ENCODE measurements at regions not wholly inside any gene's neighbourhood (a gene's known extent, or its start where the extent isn't known, plus 50 kb on each side); places are given as distances from the start of the nearest gene placed in this dataset.

- no peak for DNase-seq (ENCODE audit: low read depth)
- H3K4me3 ChIP-seq (ENCODE audit: low read depth, low read length), result no peak overlapping the region
- TF ChIP-seq CTCF (IDR thresholded peaks at IDR 0.05; ENCODE audit: low read depth, low read length, missing control alignments), result no peak
These were observed 64.5 kb upstream of the ATF3 start for GRCh38 chr1:212544110-212544509.

- no peak for DNase-seq (ENCODE audit: low read depth)
- no peak overlapping the region for H3K4me3 ChIP-seq (ENCODE audit: low read depth, low read length)
- no peak for TF ChIP-seq CTCF (IDR thresholded peaks at IDR 0.05; ENCODE audit: low read depth, low read length, missing control alignments)
These were observed 62.5 kb upstream of the ATF3 start for GRCh38 chr1:212545941-212546635.

- H3K4me3 ChIP-seq (ENCODE audit: low read depth, low read length), result no peak overlapping the region
- no peak for TF ChIP-seq CTCF (IDR thresholded peaks at IDR 0.05; ENCODE audit: low read depth, low read length, missing control alignments)
These were observed 59.0 kb upstream of the ATF3 start for GRCh38 chr1:212549503-212550017.

GRCh38 chr1:212551929-212552328 is 56.6 kb upstream of the ATF3 start:
- no peak for TF ChIP-seq CTCF (IDR thresholded peaks at IDR 0.05; ENCODE audit: low read depth, low read length, missing control alignments)
- H3K4me3 ChIP-seq (ENCODE audit: low read depth, low read length), result no peak overlapping the region
- DNase-seq (ENCODE audit: low read depth), result no peak

More at GRCh38 chr1:212549503-212550017, 59.0 kb upstream of the ATF3 start:
- no peak for DNase-seq (ENCODE audit: low read depth)

GRCh38 chr1:212553676-212554075 is 54.9 kb upstream of the ATF3 start:
- no peak overlapping the region for H3K4me3 ChIP-seq (ENCODE audit: low read depth, low read length)
- no peak for DNase-seq (ENCODE audit: low read depth)
- no peak for TF ChIP-seq CTCF (IDR thresholded peaks at IDR 0.05; ENCODE audit: low read depth, low read length, missing control alignments)

- no peak for DNase-seq (ENCODE audit: low read depth)
- no peak overlapping the region for H3K4me3 ChIP-seq (ENCODE audit: low read depth, low read length)
- TF ChIP-seq CTCF (IDR thresholded peaks at IDR 0.05; ENCODE audit: low read depth, low read length, missing control alignments), result no peak
These were observed 54.2 kb upstream of the ATF3 start for GRCh38 chr1:212554401-212554800.

GRCh38 chr1:212555426-212555825 is 53.1 kb upstream of the ATF3 start:
- no peak for DNase-seq (ENCODE audit: low read depth)
- no peak for TF ChIP-seq CTCF (IDR thresholded peaks at IDR 0.05; ENCODE audit: low read depth, low read length, missing control alignments)
- no peak overlapping the region for H3K4me3 ChIP-seq (ENCODE audit: low read depth, low read length)

Data from GM12864 (cell line).